HCT116 (cell line): ENCODE measurements at regions not wholly inside any gene's neighbourhood (a gene's known extent, or its start where the extent isn't known, plus 50 kb on each side); places are given as distances from the start of the nearest gene placed in this dataset.

Experiments
- ATAC-seq: fragments of 200-7000 bp; cut with Tn5 transposase; 2 replicates; pipeline ENCODE4 v1.9.1; 2020; ENCODE audit warnings: mild to moderate bottlenecking, moderate library complexity
- BruUV-seq: library from RNA; stranded (reverse); fragments of 400-500 nt; replicated peaks from 2 replicates; lab custom pipeline; 2021; lab: Mats Ljungman, UMichigan
- CTCF ChIA-PET: fragments of 300-600 bp; sonication (Branson Sonifier 250); formaldehyde crosslinking; loops from one replicate; lab custom pipeline; 2021; ENCODE audit warnings: antibody characterized with exemption; lab: Charles Lee
- POLR2A ChIA-PET: fragments of 300-600, 350-600 bp; sonication (Branson Sonifier 250); formaldehyde crosslinking; loops from one replicate; lab custom pipeline; 2021; ENCODE audit warnings: antibody characterized with exemption; lab: Charles Lee
- RAD21 ChIA-PET, 2 experiments: fragments of 300-600 bp; sonication (Branson Sonifier 250); formaldehyde crosslinking; loops; one replicate each; lab custom pipeline; 2023; ENCODE audit warnings: low total read pairs in 2 of 2; ENCODE audit not compliant: uncharacterized antibody in 2 of 2, unreplicated experiment in 2 of 2, low non-redundant PET in 1 of 2; lab: Charles Lee
- DNase-seq: peaks from one replicate; pipeline ENCODE4 v3.0.0-alpha.2; 2010; ENCODE audit warnings: low read depth, low spot score
- H2AFZ ChIP-seq: fragments of 200-600 bp; shearing (Covaris generic), sonication (generic); 2 replicates; pipeline ENCODE4 v1.6.1; 2017; ENCODE audit warnings: low read depth, mixed run types, mixed read lengths, antibody characterized with exemption, low read length; ENCODE audit not compliant: poor library complexity, severe bottlenecking
- H3K27ac ChIP-seq: 2 replicates; pipeline ENCODE4 v1.5.1; 2012; ENCODE audit warnings: low read depth, low read length
- H3K27me3 ChIP-seq: fragments of 200-600 bp; sonication (generic); 2 replicates; pipeline ENCODE4 v1.6.1; 2016; ENCODE audit warnings: mixed run types, low read length, mixed read lengths; ENCODE audit not compliant: insufficient read depth
- H3K36me3 ChIP-seq, 2 experiments: fragments of 200-500 bp in 1 of 2; fragments of 200-600 bp in 1 of 2; sonication (Bioruptor generic) in 1 of 2; sonication (generic) in 1 of 2; 2 replicates each; pipeline versions ENCODE4 v1.5.1 to v1.6.1; 2014 to 2016; ENCODE audit warnings: low read length in 2 of 2, inconsistent platforms in 1 of 2, mixed read lengths in 1 of 2, mixed run types in 1 of 2; ENCODE audit not compliant: insufficient read depth in 2 of 2, control insufficient read depth in 1 of 2
- H3K4me1 ChIP-seq, 2 experiments: fragments of 200-600 bp in 1 of 2; sonication (generic) in 1 of 2; 2 replicates each; pipeline versions ENCODE4 v1.5.1 to v1.6.1; 2012 to 2017; ENCODE audit warnings: low read length in 2 of 2, inconsistent platforms in 1 of 2, mild to moderate bottlenecking in 1 of 2, mixed read lengths in 1 of 2, mixed run types in 1 of 2, moderate library complexity in 1 of 2; ENCODE audit not compliant: insufficient read depth in 2 of 2, control insufficient read depth in 1 of 2
- H3K4me2 ChIP-seq: fragments of 200-600 bp; sonication (generic); 2 replicates; pipeline ENCODE4 v1.6.1; 2017; ENCODE audit warnings: mixed run types, low read length, mixed read lengths
- H3K4me3 ChIP-seq, 2 experiments: fragments of 200-600 bp in 1 of 2; sonication (generic) in 1 of 2; replicated peaks in 1 of 2; 2 replicates each; pipeline ENCODE4 v1.5.1; 2011 to 2016; ENCODE audit warnings: low read length in 2 of 2, control low read depth in 1 of 2, low read depth in 1 of 2, mild to moderate bottlenecking in 1 of 2, mixed read lengths in 1 of 2, mixed run types in 1 of 2
- H3K79me2 ChIP-seq: fragments of 200-600 bp; sonication (generic); 2 replicates; pipeline ENCODE4 v1.6.1; 2017; ENCODE audit warnings: mild to moderate bottlenecking, mixed run types, low read length, moderate library complexity, mixed read lengths; ENCODE audit not compliant: insufficient read depth
- H3K9ac ChIP-seq: fragments of 200-600 bp; sonication (generic); 2 replicates; pipeline ENCODE4 v1.6.1; 2016; ENCODE audit warnings: low read length, mixed read lengths
- H3K9me2 ChIP-seq: fragments of 200-600 bp; sonication (generic), shearing (Covaris generic); 2 replicates; pipeline ENCODE4 v1.6.1; 2017; ENCODE audit warnings: mixed run types, mild to moderate bottlenecking, moderate library complexity; ENCODE audit not compliant: insufficient read depth
- H3K9me3 ChIP-seq, 2 experiments: fragments of 200-500 bp in 1 of 2; fragments of 200-600 bp in 1 of 2; sonication (Bioruptor generic) in 1 of 2; sonication (generic) in 1 of 2; 2 replicates each; pipeline ENCODE4 v1.6.1; 2014 to 2017; ENCODE audit warnings: low read length in 2 of 2, mixed read lengths in 2 of 2, inconsistent platforms in 1 of 2, low read depth in 1 of 2, mild to moderate bottlenecking in 1 of 2, mixed run types in 1 of 2, moderate library complexity in 1 of 2; ENCODE audit not compliant: control insufficient read depth in 1 of 2, insufficient read depth in 1 of 2
- H4K20me1 ChIP-seq: fragments of 200-600 bp; sonication (generic), shearing (Covaris generic); 2 replicates; pipeline ENCODE4 v1.6.1; 2017; ENCODE audit warnings: mixed run types, mild to moderate bottlenecking, moderate library complexity; ENCODE audit not compliant: insufficient read depth
- CEBPB ChIP-seq: IDR thresholded peaks from 2 replicates; pipeline ENCODE4 v1.6.1; 2012; ENCODE audit warnings: low read depth
- ELF1 ChIP-seq: IDR thresholded peaks from 2 replicates; pipeline ENCODE4 v1.6.1; 2012; ENCODE audit warnings: low read depth, borderline replicate concordance
- EZH2 ChIP-seq: fragments of 200-600 bp; sonication (generic); IDR thresholded peaks from 2 replicates; pipeline ENCODE4 v1.6.1; 2017; ENCODE audit warnings: antibody characterized with exemption, mixed run types
- EZH2phosphoT487 ChIP-seq: fragments of 200-600 bp; IDR thresholded peaks from 2 replicates; pipeline ENCODE4 v1.6.1; 2018; ENCODE audit warnings: antibody characterized with exemption, borderline replicate concordance
- FOSL1 ChIP-seq: IDR thresholded peaks from 2 replicates; pipeline ENCODE4 v1.6.1; 2012; ENCODE audit warnings: low read depth
- JUND ChIP-seq: IDR thresholded peaks from 2 replicates; pipeline ENCODE4 v1.6.1; 2012
- POLR2A ChIP-seq: IDR thresholded peaks from 2 replicates; pipeline ENCODE4 v1.7.0; 2011; ENCODE audit warnings: borderline replicate concordance; ENCODE audit not compliant: insufficient read depth, insufficient read length; ENCODE audit errors: extremely low read depth
- POLR2AphosphoS5 ChIP-seq: IDR thresholded peaks from 2 replicates; pipeline ENCODE4 v1.6.1; 2011; ENCODE audit warnings: mild to moderate bottlenecking, low read depth, low read length, moderate library complexity
- RAD21 ChIP-seq: IDR thresholded peaks from 2 replicates; pipeline ENCODE4 v1.6.1; 2012; ENCODE audit warnings: low read depth, mild to moderate bottlenecking
- SP1 ChIP-seq: IDR thresholded peaks from 2 replicates; pipeline ENCODE4 v1.6.1; 2012; ENCODE audit warnings: low read depth
- SRF ChIP-seq: IDR thresholded peaks from 2 replicates; pipeline ENCODE4 v1.6.1; 2012; ENCODE audit warnings: low read depth
- ZFX ChIP-seq: fragments of 450-650 bp; IDR thresholded peaks from 2 replicates; pipeline ENCODE4 v1.6.1; 2017
- intact Hi-C: fragments of 100-400 bp; cut with micrococcal nuclease; formaldehyde crosslinking; loops from 2 replicates; pipeline ENCODE4 v1.10.0; 2022
- TF ChIP-seq, protein P1 (sequence below): IDR thresholded peaks from 2 replicates; pipeline ENCODE4 v1.6.1; 2012
- TF ChIP-seq, protein P2 (sequence below): IDR thresholded peaks from 2 replicates; pipeline ENCODE4 v1.6.1; 2012; ENCODE audit warnings: low read depth

GRCh38 chr10:88115968-88116367 lies 252.5 kb downstream of the PTEN start (continued):
- TF ChIP-seq, protein P1, sequence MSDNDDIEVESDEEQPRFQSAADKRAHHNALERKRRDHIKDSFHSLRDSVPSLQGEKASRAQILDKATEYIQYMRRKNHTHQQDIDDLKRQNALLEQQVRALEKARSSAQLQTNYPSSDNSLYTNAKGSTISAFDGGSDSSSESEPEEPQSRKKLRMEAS, result no peak
- no peak for TF ChIP-seq ZFX

DNA sequence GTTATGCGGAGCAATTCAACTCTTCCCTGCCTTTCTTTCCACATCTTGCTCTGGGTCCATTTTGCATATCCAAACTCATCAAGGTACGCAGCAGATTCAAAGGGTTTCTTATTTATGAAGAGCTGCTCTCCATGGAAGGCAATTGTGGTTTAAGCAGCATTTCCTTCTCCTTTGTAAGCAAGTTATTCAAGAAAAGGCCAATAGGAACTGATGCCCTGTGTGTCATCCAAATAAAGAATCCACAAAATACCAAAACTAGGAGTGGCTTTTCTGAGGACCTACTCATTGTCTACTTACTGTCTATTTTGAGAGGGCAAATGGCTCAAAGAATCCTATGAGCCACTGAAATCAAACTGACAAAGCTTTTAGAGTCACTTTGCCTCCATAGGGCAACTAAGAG lies 253.1 kb downstream of the PTEN start:
- CTCF ChIA-PET, result no interaction called here
- no peak for TF ChIP-seq ELF1
- TF ChIP-seq, all 23 proteins: peak for 0
- Histone ChIP-seq H3K9me3 (no peaks in the 10 kb centered on the region), H3K4me3 (no peak overlapping the region), H3K79me2 (no peaks in the 10 kb centered on the region), H4K20me1 (no peaks in the 10 kb centered on the region), H3K36me3 (no peaks in the 10 kb centered on the region), H3K9me2 (no peaks in the 10 kb centered on the region), H3K9ac (no peak overlapping the region), H3K27ac (no peak overlapping the region), H2AFZ (no peak overlapping the region), H3K27me3 (no peaks in the 10 kb centered on the region), H3K4me1 (no peaks in the 10 kb centered on the region), H3K4me2 (no peak overlapping the region)
- DNase-seq, result no peak
- intact Hi-C loops, result loop anchor here (5.0 kb wide), 1 partner anchor 436 kb away; no protein-coding TSS in a partner anchor
- ATAC-seq, result no peak
- BruUV-seq, result no TSS peak
- ChIA-PET RAD21 (no interaction called here), POLR2A (no interaction called here)

- no peak overlapping the region for H3K9ac ChIP-seq
- no peaks in the 10 kb centered on the region for H3K27me3 ChIP-seq
- H3K36me3 ChIP-seq, result no peaks in the 10 kb centered on the region
- no peak overlapping the region for H3K4me3 ChIP-seq
- H3K4me1 ChIP-seq, result no peaks in the 10 kb centered on the region
- no peak overlapping the region for H3K27ac ChIP-seq
- ATAC-seq (no peak), DNase-seq (no peak)
- no peaks in the 10 kb centered on the region for H3K79me2 ChIP-seq
- H3K9me2 ChIP-seq, result no peaks in the 10 kb centered on the region
- BruUV-seq, result no TSS peak
- intact Hi-C loops, result loop anchor here (5.0 kb wide), 1 partner anchor 435 kb away; no protein-coding TSS in a partner anchor
- H3K4me2 ChIP-seq, result no peak overlapping the region
- no peaks in the 10 kb centered on the region for H4K20me1 ChIP-seq
- POLR2A ChIA-PET, result no interaction called here
- H3K9me3 ChIP-seq, result no peaks in the 10 kb centered on the region
- CTCF ChIA-PET, result no interaction called here
- TF ChIP-seq, protein P2, sequence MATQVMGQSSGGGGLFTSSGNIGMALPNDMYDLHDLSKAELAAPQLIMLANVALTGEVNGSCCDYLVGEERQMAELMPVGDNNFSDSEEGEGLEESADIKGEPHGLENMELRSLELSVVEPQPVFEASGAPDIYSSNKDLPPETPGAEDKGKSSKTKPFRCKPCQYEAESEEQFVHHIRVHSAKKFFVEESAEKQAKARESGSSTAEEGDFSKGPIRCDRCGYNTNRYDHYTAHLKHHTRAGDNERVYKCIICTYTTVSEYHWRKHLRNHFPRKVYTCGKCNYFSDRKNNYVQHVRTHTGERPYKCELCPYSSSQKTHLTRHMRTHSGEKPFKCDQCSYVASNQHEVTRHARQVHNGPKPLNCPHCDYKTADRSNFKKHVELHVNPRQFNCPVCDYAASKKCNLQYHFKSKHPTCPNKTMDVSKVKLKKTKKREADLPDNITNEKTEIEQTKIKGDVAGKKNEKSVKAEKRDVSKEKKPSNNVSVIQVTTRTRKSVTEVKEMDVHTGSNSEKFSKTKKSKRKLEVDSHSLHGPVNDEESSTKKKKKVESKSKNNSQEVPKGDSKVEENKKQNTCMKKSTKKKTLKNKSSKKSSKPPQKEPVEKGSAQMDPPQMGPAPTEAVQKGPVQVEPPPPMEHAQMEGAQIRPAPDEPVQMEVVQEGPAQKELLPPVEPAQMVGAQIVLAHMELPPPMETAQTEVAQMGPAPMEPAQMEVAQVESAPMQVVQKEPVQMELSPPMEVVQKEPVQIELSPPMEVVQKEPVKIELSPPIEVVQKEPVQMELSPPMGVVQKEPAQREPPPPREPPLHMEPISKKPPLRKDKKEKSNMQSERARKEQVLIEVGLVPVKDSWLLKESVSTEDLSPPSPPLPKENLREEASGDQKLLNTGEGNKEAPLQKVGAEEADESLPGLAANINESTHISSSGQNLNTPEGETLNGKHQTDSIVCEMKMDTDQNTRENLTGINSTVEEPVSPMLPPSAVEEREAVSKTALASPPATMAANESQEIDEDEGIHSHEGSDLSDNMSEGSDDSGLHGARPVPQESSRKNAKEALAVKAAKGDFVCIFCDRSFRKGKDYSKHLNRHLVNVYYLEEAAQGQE, result no peak
- TF ChIP-seq JUND (no peak), POLR2A (no peak), CEBPB (no peak), ZFX (no peak), RAD21 (no peak), EZH2 (no peak), FOSL1 (no peak), POLR2AphosphoS5 (no peak), SP1 (no peak), EZH2phosphoT487 (no peak), SRF (no peak)
- TF ChIP-seq, all 23 proteins: peak for 0
- no peak overlapping the region for H2AFZ ChIP-seq
- RAD21 ChIA-PET, result no interaction called here
Measured at GRCh38 chr10:88116971-88117626, 253.7 kb downstream of the PTEN start.
